Esophagus muscularis mucosa (tissue), 4 donors: ENCODE measurements at regions not wholly inside any gene's neighbourhood (a gene's known extent, or its start where the extent isn't known, plus 50 kb on each side); places are given as distances from the start of the nearest gene placed in this dataset.
"Not testable (repeated sequence)": the region's sequence is repeated elsewhere in the genome, so short reads cannot be mapped to it uniquely, and the experiment has no call there.

Source experiments
- EP300 ChIP-seq: sonication (generic); formaldehyde crosslinking; IDR thresholded peaks from one replicate; pipeline ENCODE4 v1.6.1; 2017; ENCODE audit warnings: antibody characterized with exemption
- POLR2A ChIP-seq: fragments of 450-650 bp; IDR thresholded peaks from one replicate; pipeline ENCODE4 v1.6.1; 2017; ENCODE audit warnings: antibody characterized with exemption, moderate library complexity, mild to moderate bottlenecking, low read depth
- POLR2AphosphoS5 ChIP-seq, 2 donors: sonication (generic); formaldehyde crosslinking; IDR thresholded peaks; one replicate each; pipeline ENCODE4 v1.6.1; 2017; ENCODE audit warnings: antibody characterized with exemption in 2 of 2
- TF ChIP-seq, protein P1 (sequence below), 3 experiments: fragments of 200-600 bp in 2 of 3; fragments of 450-650 bp in 1 of 3; sonication (generic) in 2 of 3; IDR thresholded peaks; one replicate each; pipeline ENCODE4 v1.5.1; 2017 to 2019; ENCODE audit warnings: antibody characterized with exemption in 3 of 3, mild to moderate bottlenecking in 2 of 3, moderate library complexity in 1 of 3

DNA sequence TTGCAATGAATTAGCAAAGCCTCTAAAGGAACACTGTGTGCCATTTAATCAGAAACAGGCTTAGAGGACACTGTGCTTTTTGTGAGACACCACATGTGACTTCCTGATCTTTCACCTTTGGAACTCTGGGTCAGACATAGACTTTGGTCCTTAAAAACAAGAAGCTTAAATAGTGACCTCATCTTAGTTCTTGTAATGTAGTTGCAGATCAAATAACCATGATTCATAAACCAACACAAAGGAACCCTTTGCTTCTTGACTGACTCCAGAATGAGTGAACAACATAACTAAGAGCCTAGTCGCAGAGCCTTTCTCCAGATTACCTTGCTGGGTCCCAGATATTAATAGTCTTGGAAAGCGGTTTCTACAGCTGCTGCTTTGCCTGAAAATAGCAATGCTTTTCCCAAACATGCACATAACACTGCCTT, 947.3 kb downstream of the SPATA31A6 start:
- TF ChIP-seq, protein P1, sequence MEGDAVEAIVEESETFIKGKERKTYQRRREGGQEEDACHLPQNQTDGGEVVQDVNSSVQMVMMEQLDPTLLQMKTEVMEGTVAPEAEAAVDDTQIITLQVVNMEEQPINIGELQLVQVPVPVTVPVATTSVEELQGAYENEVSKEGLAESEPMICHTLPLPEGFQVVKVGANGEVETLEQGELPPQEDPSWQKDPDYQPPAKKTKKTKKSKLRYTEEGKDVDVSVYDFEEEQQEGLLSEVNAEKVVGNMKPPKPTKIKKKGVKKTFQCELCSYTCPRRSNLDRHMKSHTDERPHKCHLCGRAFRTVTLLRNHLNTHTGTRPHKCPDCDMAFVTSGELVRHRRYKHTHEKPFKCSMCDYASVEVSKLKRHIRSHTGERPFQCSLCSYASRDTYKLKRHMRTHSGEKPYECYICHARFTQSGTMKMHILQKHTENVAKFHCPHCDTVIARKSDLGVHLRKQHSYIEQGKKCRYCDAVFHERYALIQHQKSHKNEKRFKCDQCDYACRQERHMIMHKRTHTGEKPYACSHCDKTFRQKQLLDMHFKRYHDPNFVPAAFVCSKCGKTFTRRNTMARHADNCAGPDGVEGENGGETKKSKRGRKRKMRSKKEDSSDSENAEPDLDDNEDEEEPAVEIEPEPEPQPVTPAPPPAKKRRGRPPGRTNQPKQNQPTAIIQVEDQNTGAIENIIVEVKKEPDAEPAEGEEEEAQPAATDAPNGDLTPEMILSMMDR (IDR thresholded peaks at IDR 0.05), result not testable (repeated sequence)
- TF ChIP-seq POLR2A; POLR2AphosphoS5 (IDR thresholded peaks at IDR 0.05); EP300: not testable (repeated sequence)
